Hepatocyte (in vitro differentiated cells): ENCODE measurements at regions not wholly inside any gene's neighbourhood (a gene's known extent, or its start where the extent isn't known, plus 50 kb on each side); places are given as distances from the start of the nearest gene placed in this dataset.

Source experiments
- CTCF ChIP-seq: fragments of 200-600 bp; sonication (generic); IDR thresholded peaks from 2 replicates; pipeline ENCODE4 v1.5.1; 2016; ENCODE audit warnings: antibody characterized with exemption, mild to moderate bottlenecking; ENCODE audit not compliant: poor library complexity
- EZH2 ChIP-seq: fragments of 200-600 bp; sonication (generic); IDR thresholded peaks from 2 replicates; pipeline ENCODE4 v1.6.1; 2016; ENCODE audit warnings: antibody characterized with exemption, mild to moderate bottlenecking, borderline replicate concordance

GRCh38 chrX:871626-872025 is 241.0 kb downstream of the SHOX start:
- no peak for TF ChIP-seq CTCF
- no peak for TF ChIP-seq EZH2
